Spleen (tissue), 11 donors: ENCODE measurements at regions not wholly inside any gene's neighbourhood (a gene's known extent, or its start where the extent isn't known, plus 50 kb on each side); places are given as distances from the start of the nearest gene placed in this dataset.

ENCODE experiments used
- DNase-seq: peaks from one replicate; pipeline ENCODE4 v3.0.0-alpha.2; 2020
- H3K27ac ChIP-seq, 8 donors: fragments of 200-600 bp; sonication (generic) in 7 of 8; 1 replicate in 4 of 8; 2 replicates in 4 of 8; pipeline versions ENCODE4 v1.5.0 to v1.8.0; 2016 to 2021; ENCODE audit warnings: inconsistent platforms in 4 of 8, mild to moderate bottlenecking in 4 of 8, moderate library complexity in 1 of 8
- H3K27me3 ChIP-seq, 7 donors: fragments of 200-600 bp; sonication (generic) in 6 of 7; replicated peaks in 1 of 7; 1 replicate in 4 of 7; 2 replicates in 3 of 7; pipeline versions ENCODE4 v1.5.0 to v1.8.0; 2016 to 2021; ENCODE audit warnings: inconsistent platforms in 3 of 7, mild to moderate bottlenecking in 1 of 7
- H3K36me3 ChIP-seq, 6 donors: fragments of 200-600 bp; sonication (generic) in 5 of 6; 1 replicate in 4 of 6; 2 replicates in 2 of 6; pipeline versions ENCODE4 v1.5.0 to v1.8.0; 2016 to 2021; ENCODE audit warnings: inconsistent platforms in 2 of 6
- H3K4me1 ChIP-seq, 6 donors: fragments of 200-600 bp; sonication (generic) in 5 of 6; 1 replicate in 3 of 6; 2 replicates in 3 of 6; pipeline versions ENCODE4 v1.5.0 to v1.8.0; 2016 to 2021; ENCODE audit warnings: inconsistent platforms in 3 of 6
- H3K4me3 ChIP-seq, 8 donors: fragments of 200-600 bp; sonication (generic) in 7 of 8; 1 replicate in 4 of 8; 2 replicates in 4 of 8; pipeline versions ENCODE4 v1.5.0 to v1.8.0; 2016 to 2021; ENCODE audit warnings: inconsistent platforms in 4 of 8, mild to moderate bottlenecking in 4 of 8, moderate library complexity in 2 of 8
- H3K9me3 ChIP-seq, 8 donors: fragments of 200-600 bp; sonication (generic) in 7 of 8; 1 replicate in 4 of 8; 2 replicates in 4 of 8; pipeline versions ENCODE4 v1.5.0 to v1.8.0; 2016 to 2021; ENCODE audit warnings: inconsistent platforms in 4 of 8
- CTCF ChIP-seq, 11 experiments: fragments of 200-600 bp in 7 of 11; fragments of 450-650 bp in 4 of 11; sonication (generic) in 4 of 11; IDR thresholded peaks in 8 of 11; conservative IDR thresholded peaks in 3 of 11; 1 replicate in 7 of 11; 2 replicates in 4 of 11; pipeline versions ENCODE4 v1.4.0 to v1.8.0; 2016 to 2021; ENCODE audit warnings: antibody characterized with exemption in 11 of 11, inconsistent platforms in 4 of 11, mild to moderate bottlenecking in 1 of 11
- POLR2A ChIP-seq, 3 donors: fragments of 450-650 bp; IDR thresholded peaks; one replicate each; pipeline ENCODE4 v1.5.1; 2017; ENCODE audit warnings: antibody characterized with exemption in 3 of 3, mild to moderate bottlenecking in 1 of 3
- POLR2AphosphoS5 ChIP-seq, 3 donors: sonication (generic); formaldehyde crosslinking; IDR thresholded peaks; one replicate each; pipeline ENCODE4 v1.5.1; 2017; ENCODE audit warnings: antibody characterized with exemption in 3 of 3
- WGBS, 5 donors: extraction: QIAGEN DNeasy Blood & Tissue Kit in 3 of 5; methylation state at CpG; one replicate each; pipeline versions ENCODE4 v1.1.5 to v1.1.7; 2013 to 2018; 5-methylcytosine and 5-hydroxymethylcytosine counted together
- intact Hi-C: fragments of 100-400 bp; cut with DNase I; formaldehyde crosslinking; loops from one replicate; pipeline ENCODE4 v1.15.0; 2023; ENCODE audit warnings: low total_unique reads
- donor health status: healthy with polysubstance abuse.
- donor health status: DM: no; HTN: no; CAD: no; lungs with moderate emphysema.
- donor health status: DM: no; HTN: no; CAD: no.
- donor health status: Bipolar disorder and iron deficiency.
- donor health status: healthy.
- donor health status: DM: no; HTN: no; CAD: no.
- donor health status: DM: yes; HTN: yes; CAD: no.

GRCh38 chr2:12212841-12213597 lies 466.6 kb downstream of the LPIN1 start:
- Histone ChIP-seq H3K4me3 (no peak overlapping the region), H3K9me3 (no peaks in the 10 kb centered on the region), H3K27ac (no peak overlapping the region), H3K4me1 (no peaks in the 10 kb centered on the region), H3K27me3 (no peaks in the 10 kb centered on the region), H3K36me3 (no peaks in the 10 kb centered on the region)
- TF ChIP-seq POLR2A (IDR thresholded peaks at IDR 0.05): no peak
- TF ChIP-seq CTCF (IDR thresholded peaks at IDR 0.05 in 8 of 11, conservative IDR thresholded peaks at IDR 0.05 in 3 of 11): no peak
- no peak for TF ChIP-seq POLR2AphosphoS5 (IDR thresholded peaks at IDR 0.05)
- intact Hi-C loops: no loop called here
- no peak for DNase-seq
- WGBS, 5 donors: 68 to 80% (median 73%) methylated on average over 6 of the region's 6 CpGs

- TF ChIP-seq POLR2AphosphoS5 (IDR thresholded peaks at IDR 0.05) (no peak), CTCF (IDR thresholded peaks at IDR 0.05 in 8 of 11, conservative IDR thresholded peaks at IDR 0.05 in 3 of 11) (no peak), POLR2A (IDR thresholded peaks at IDR 0.05) (no peak)
- intact Hi-C loops: no loop called here
- DNase-seq: no peak
- Histone ChIP-seq H3K4me3 (no peak overlapping the region), H3K27me3 (no peaks in the 10 kb centered on the region), H3K27ac (no peak overlapping the region), H3K9me3 (peaks cover 0 to 1% (median 0%) of the 10 kb centered on the region in 8 donors), H3K36me3 (no peaks in the 10 kb centered on the region), H3K4me1 (no peaks in the 10 kb centered on the region)
- WGBS, 5 donors: 72 to 98% (median 86%) methylated on average over 1 of the region's 1 CpG
Observed at GRCh38 chr2:12217175-12217574, 470.7 kb downstream of the LPIN1 start.

GRCh38 chr2:12219761-12220160 lies 473.3 kb downstream of the LPIN1 start:
- H3K4me3 ChIP-seq: no peak overlapping the region
- no peaks in the 10 kb centered on the region for H3K36me3 ChIP-seq
- no peaks in the 10 kb centered on the region for H3K27me3 ChIP-seq
- H3K4me1 ChIP-seq: no peaks in the 10 kb centered on the region
- 91 to 92% (median 91%) methylated on average over 8 of the region's 8 CpGs for WGBS, 5 donors
- peaks cover 6 to 27% (median 23%) of the 10 kb centered on the region in 8 donors for H3K9me3 ChIP-seq
- intact Hi-C loops: no loop called here
- TF ChIP-seq CTCF (IDR thresholded peaks at IDR 0.05 in 8 of 11, conservative IDR thresholded peaks at IDR 0.05 in 3 of 11): no peak
- TF ChIP-seq POLR2A (IDR thresholded peaks at IDR 0.05): no peak
- TF ChIP-seq POLR2AphosphoS5 (IDR thresholded peaks at IDR 0.05): no peak
- no peak overlapping the region for H3K27ac ChIP-seq
- DNase-seq: no peak

GRCh38 chr2:12221584-12221983 lies 475.2 kb downstream of the LPIN1 start:
- Histone ChIP-seq H3K36me3 (no peaks in the 10 kb centered on the region), H3K9me3 (peaks cover 9 to 36% (median 31%) of the 10 kb centered on the region in 8 donors), H3K4me3 (no peak overlapping the region), H3K27ac (no peak overlapping the region), H3K27me3 (no peaks in the 10 kb centered on the region), H3K4me1 (no peaks in the 10 kb centered on the region)
- WGBS, 5 donors: 65 to 88% (median 79%) methylated on average over 2 of the region's 2 CpGs
- no peak for DNase-seq
- TF ChIP-seq POLR2A (IDR thresholded peaks at IDR 0.05): no peak
- TF ChIP-seq CTCF (IDR thresholded peaks at IDR 0.05 in 8 of 11, conservative IDR thresholded peaks at IDR 0.05 in 3 of 11): no peak
- TF ChIP-seq POLR2AphosphoS5 (IDR thresholded peaks at IDR 0.05): no peak
- intact Hi-C loops: no loop called here
